ENCODE measurements at regions not wholly inside any gene's neighbourhood (a gene's known extent, or its start where the extent isn't known, plus 50 kb on each side); places are given as distances from the start of the nearest gene placed in this dataset.
"Not testable (repeated sequence)": the region's sequence is repeated elsewhere in the genome, so short reads cannot be mapped to it uniquely, and the experiment has no call there.

DNA sequence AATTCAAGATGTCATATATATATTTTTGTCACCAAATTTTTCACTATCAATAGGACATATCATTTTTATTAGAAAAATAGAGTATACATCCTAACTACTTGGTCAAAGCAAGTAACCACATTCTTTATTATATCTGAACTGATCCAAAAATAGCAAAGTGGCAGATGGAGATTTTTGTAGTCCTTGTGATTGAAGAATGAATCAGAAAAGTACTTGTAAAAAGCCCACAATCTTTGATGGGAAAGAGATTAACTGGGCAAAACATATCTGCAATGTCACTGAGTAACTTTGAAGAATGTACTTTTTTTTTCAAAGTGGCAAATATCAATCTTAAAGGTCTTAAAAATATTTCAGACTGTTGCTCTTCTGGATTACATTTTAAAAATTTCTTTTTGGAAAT is 1040.6 kb upstream of the SEMA6A start:
- Histone ChIP-seq H4K20me1 (ENCODE audit: insufficient read depth, low read length) (no peaks in the 10 kb centered on the region), H3K4me1 (ENCODE audit: low read length) (no peaks in the 10 kb centered on the region), H3K9me3 (ENCODE audit: insufficient read depth, low read length) (no peaks in the 10 kb centered on the region), H3K4me2 (ENCODE audit: low read length) (no peak overlapping the region), H3K4me3 (ENCODE audit: low read length) (no peak overlapping the region), H3K27ac (ENCODE audit: low read length) (no peak overlapping the region), H3K36me3 (replicated peaks; ENCODE audit: low read depth, low read length) (no peaks in the 10 kb centered on the region), H2AFZ (ENCODE audit: low read depth, low read length) (no peak overlapping the region), H3K79me2 (ENCODE audit: low read length) (no peaks in the 10 kb centered on the region), H3K27me3 (ENCODE audit: low read depth, low read length) (no peaks in the 10 kb centered on the region), H3K9ac (ENCODE audit: low read length) (no peak overlapping the region)
- TF ChIP-seq EZH2phosphoT487 (IDR thresholded peaks at IDR 0.05; ENCODE audit: low read depth), result no peak
- TF ChIP-seq, protein P1, sequence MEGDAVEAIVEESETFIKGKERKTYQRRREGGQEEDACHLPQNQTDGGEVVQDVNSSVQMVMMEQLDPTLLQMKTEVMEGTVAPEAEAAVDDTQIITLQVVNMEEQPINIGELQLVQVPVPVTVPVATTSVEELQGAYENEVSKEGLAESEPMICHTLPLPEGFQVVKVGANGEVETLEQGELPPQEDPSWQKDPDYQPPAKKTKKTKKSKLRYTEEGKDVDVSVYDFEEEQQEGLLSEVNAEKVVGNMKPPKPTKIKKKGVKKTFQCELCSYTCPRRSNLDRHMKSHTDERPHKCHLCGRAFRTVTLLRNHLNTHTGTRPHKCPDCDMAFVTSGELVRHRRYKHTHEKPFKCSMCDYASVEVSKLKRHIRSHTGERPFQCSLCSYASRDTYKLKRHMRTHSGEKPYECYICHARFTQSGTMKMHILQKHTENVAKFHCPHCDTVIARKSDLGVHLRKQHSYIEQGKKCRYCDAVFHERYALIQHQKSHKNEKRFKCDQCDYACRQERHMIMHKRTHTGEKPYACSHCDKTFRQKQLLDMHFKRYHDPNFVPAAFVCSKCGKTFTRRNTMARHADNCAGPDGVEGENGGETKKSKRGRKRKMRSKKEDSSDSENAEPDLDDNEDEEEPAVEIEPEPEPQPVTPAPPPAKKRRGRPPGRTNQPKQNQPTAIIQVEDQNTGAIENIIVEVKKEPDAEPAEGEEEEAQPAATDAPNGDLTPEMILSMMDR (IDR thresholded peaks at IDR 0.05; ENCODE audit: low read depth, low read length), result no peak

DNA sequence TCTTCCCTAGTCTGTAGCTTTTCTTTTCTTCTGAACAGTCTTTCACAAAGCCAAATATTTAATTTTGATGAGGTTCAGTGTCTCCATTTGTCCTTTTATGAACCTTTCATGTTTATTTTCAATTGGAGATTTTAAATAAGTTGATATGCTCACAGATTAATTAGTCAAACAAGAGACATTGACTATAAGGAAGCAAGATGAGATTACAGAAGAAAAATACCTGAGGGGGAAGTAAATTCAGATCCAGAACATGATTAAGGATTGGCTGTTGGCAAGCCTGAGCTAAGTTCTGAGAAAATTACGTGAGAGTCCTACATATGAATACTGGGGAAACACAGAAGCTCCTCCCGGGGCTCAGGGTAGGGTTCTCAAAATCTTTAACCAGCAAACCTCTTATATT is 1039.8 kb upstream of the SEMA6A start:
- H3K4me1 ChIP-seq (ENCODE audit: low read length), result no peaks in the 10 kb centered on the region
- no peaks in the 10 kb centered on the region for H4K20me1 ChIP-seq (ENCODE audit: insufficient read depth, low read length)
- H3K4me3 ChIP-seq (ENCODE audit: low read length), result no peak overlapping the region
- H3K4me2 ChIP-seq (ENCODE audit: low read length), result no peak overlapping the region
- TF ChIP-seq EZH2phosphoT487 (IDR thresholded peaks at IDR 0.05; ENCODE audit: low read depth), result no peak
- TF ChIP-seq, protein P1 (IDR thresholded peaks at IDR 0.05; ENCODE audit: low read depth, low read length), result no peak
- H3K9ac ChIP-seq (ENCODE audit: low read length), result no peak overlapping the region
- H3K27ac ChIP-seq (ENCODE audit: low read length), result no peak overlapping the region
- H3K9me3 ChIP-seq (ENCODE audit: insufficient read depth, low read length), result no peaks in the 10 kb centered on the region
- no peaks in the 10 kb centered on the region for H3K27me3 ChIP-seq (ENCODE audit: low read depth, low read length)
- H3K36me3 ChIP-seq (replicated peaks; ENCODE audit: low read depth, low read length), result no peaks in the 10 kb centered on the region
- H3K79me2 ChIP-seq (ENCODE audit: low read length), result no peaks in the 10 kb centered on the region
- H2AFZ ChIP-seq (ENCODE audit: low read depth, low read length), result no peak overlapping the region

DNA sequence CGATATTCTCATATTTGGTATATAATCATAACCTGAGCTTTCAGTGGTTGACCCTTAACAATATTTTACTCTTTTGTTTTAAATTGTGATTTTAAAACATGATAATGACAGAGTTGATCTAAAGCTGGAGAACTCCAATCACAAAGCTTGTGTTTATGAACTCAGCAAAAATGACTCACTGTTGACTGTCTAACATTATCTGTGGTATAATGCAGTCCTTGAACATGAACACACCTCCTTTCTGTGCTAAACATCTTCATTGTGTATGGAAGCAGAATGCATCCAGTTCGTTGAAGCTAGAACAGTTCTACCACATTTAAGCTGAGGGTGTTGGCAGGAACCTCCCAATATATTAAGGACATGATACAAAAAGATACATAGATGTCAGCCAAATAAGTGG is 1030.2 kb upstream of the SEMA6A start:
- Histone ChIP-seq H4K20me1 (ENCODE audit: insufficient read depth, low read length) (no peaks in the 10 kb centered on the region), H3K9ac (ENCODE audit: low read length) (no peak overlapping the region), H3K79me2 (ENCODE audit: low read length) (no peaks in the 10 kb centered on the region), H3K4me3 (ENCODE audit: low read length) (no peak overlapping the region), H2AFZ (ENCODE audit: low read depth, low read length) (no peak overlapping the region), H3K4me1 (ENCODE audit: low read length) (no peaks in the 10 kb centered on the region), H3K27me3 (ENCODE audit: low read depth, low read length) (no peaks in the 10 kb centered on the region), H3K27ac (ENCODE audit: low read length) (no peak overlapping the region), H3K36me3 (replicated peaks; ENCODE audit: low read depth, low read length) (no peaks in the 10 kb centered on the region), H3K9me3 (ENCODE audit: insufficient read depth, low read length) (no peaks in the 10 kb centered on the region), H3K4me2 (ENCODE audit: low read length) (no peak overlapping the region)
- no peak for TF ChIP-seq EZH2phosphoT487 (IDR thresholded peaks at IDR 0.05; ENCODE audit: low read depth)
- TF ChIP-seq, protein P1 (IDR thresholded peaks at IDR 0.05; ENCODE audit: low read depth, low read length), result no peak

DNA sequence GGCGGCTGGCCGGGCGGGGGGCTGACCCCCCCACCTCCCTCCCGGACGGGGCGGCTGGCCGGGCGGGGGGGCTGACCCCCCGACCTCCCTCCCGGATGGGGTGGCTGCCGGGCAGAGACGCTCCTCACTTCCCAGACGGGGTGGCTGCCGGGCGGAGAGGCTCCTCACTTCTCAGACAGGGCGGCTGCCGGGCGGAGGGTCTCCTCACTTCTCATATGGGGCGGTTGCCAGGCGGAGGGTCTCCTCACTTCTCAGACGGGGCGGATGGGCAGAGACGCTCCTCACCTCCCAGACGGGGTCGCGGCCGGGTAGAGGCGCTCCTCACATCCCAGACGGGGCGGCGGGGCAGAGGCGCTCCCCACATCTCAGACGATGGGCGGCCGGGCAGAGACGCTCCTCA is 1025.2 kb upstream of the SEMA6A start:
- H3K27ac ChIP-seq (ENCODE audit: low read length); H4K20me1 ChIP-seq (ENCODE audit: insufficient read depth, low read length); H3K27me3 ChIP-seq (ENCODE audit: low read depth, low read length); H3K4me3 ChIP-seq (ENCODE audit: low read length); H3K9ac ChIP-seq (ENCODE audit: low read length); H3K9me3 ChIP-seq (ENCODE audit: insufficient read depth, low read length); H3K4me1 ChIP-seq (ENCODE audit: low read length); H3K4me2 ChIP-seq (ENCODE audit: low read length); H3K36me3 ChIP-seq (replicated peaks; ENCODE audit: low read depth, low read length); H3K79me2 ChIP-seq (ENCODE audit: low read length); H2AFZ ChIP-seq (ENCODE audit: low read depth, low read length): not testable (repeated sequence)

DNA sequence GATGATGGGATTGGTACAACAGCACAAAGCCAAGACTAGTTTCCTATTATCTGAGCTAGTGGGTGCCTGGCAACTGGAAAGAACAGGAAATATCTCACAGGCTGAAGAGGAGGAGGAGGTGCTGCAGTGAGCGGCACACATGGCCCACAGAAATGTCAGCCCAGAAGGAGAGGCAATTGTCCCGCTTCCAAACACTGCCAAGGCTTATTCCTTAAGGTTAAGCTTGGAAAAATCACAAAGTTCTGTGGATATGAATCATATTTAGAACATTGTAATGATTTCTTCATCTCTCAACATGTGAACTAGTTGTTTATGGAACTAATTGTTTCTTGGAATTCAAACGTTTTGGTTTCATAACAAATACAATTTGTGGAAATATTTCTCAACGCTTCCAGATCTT is 1019.5 kb upstream of the SEMA6A start:
- H3K9ac ChIP-seq (ENCODE audit: low read length), result no peak overlapping the region
- H2AFZ ChIP-seq (ENCODE audit: low read depth, low read length), result no peak overlapping the region
- no peaks in the 10 kb centered on the region for H3K79me2 ChIP-seq (ENCODE audit: low read length)
- no peak for TF ChIP-seq EZH2phosphoT487 (IDR thresholded peaks at IDR 0.05; ENCODE audit: low read depth)
- TF ChIP-seq, protein P1 (IDR thresholded peaks at IDR 0.05; ENCODE audit: low read depth, low read length), result no peak
- H4K20me1 ChIP-seq (ENCODE audit: insufficient read depth, low read length), result no peaks in the 10 kb centered on the region
- H3K4me3 ChIP-seq (ENCODE audit: low read length), result no peak overlapping the region
- no peaks in the 10 kb centered on the region for H3K9me3 ChIP-seq (ENCODE audit: insufficient read depth, low read length)
- no peaks in the 10 kb centered on the region for H3K27me3 ChIP-seq (ENCODE audit: low read depth, low read length)
- H3K36me3 ChIP-seq (replicated peaks; ENCODE audit: low read depth, low read length), result no peaks in the 10 kb centered on the region
- no peak overlapping the region for H3K27ac ChIP-seq (ENCODE audit: low read length)
- peaks cover 7% of the 10 kb centered on the region for H3K4me1 ChIP-seq (ENCODE audit: low read length)
- H3K4me2 ChIP-seq (ENCODE audit: low read length), result no peak overlapping the region

Data from OCI-LY3 (cell line).